Hepatic stellate cell (primary cell): ENCODE measurements at regions not wholly inside any gene's neighbourhood (a gene's known extent, or its start where the extent isn't known, plus 50 kb on each side); places are given as distances from the start of the nearest gene placed in this dataset.

ENCODE experiments used
- DNase-seq: peaks from one replicate; pipeline ENCODE4 v3.0.0; 2011; ENCODE audit warnings: low spot score

GRCh38 chr2:55102056-55102812 lies 52.0 kb upstream of the RTN4 start:
- DNase-seq = no peak

- DNase-seq = no peak
Measured at GRCh38 chr2:55101466-55101865, 51.2 kb upstream of the RTN4 start.

- no peak for DNase-seq
Measured at GRCh38 chr2:55099878-55100820, 49.9 kb upstream of the RTN4 start.
